ENCODE measurements at regions not wholly inside any gene's neighbourhood (a gene's known extent, or its start where the extent isn't known, plus 50 kb on each side); places are given as distances from the start of the nearest gene placed in this dataset.

GRCh38 chr3:162998205-162998604 is 1501.6 kb downstream of the OTOL1 start:
- TF ChIP-seq CTCF (conservative IDR thresholded peaks at IDR 0.05; ENCODE audit: low read depth, low read length) (no peak), EZH2 (IDR thresholded peaks at IDR 0.05; ENCODE audit: low read length, unreplicated experiment) (no peak), EZH2phosphoT487 (IDR thresholded peaks at IDR 0.05; ENCODE audit: borderline replicate concordance, low read length) (no peak)
